IPS-18a (cell line): ENCODE measurements at regions not wholly inside any gene's neighbourhood (a gene's known extent, or its start where the extent isn't known, plus 50 kb on each side); places are given as distances from the start of the nearest gene placed in this dataset.

Experiments
- H3K27ac ChIP-seq: one replicate; pipeline ENCODE4 v1.5.1; 2013; ENCODE audit warnings: low read length
- H3K27me3 ChIP-seq: one replicate; pipeline ENCODE4 v1.6.1; 2013; ENCODE audit warnings: mild to moderate bottlenecking, low read length; ENCODE audit not compliant: control insufficient read depth, insufficient read depth
- H3K36me3 ChIP-seq: one replicate; pipeline ENCODE4 v1.6.1; 2013; ENCODE audit warnings: low read depth, low read length; ENCODE audit not compliant: control insufficient read depth
- H3K4me1 ChIP-seq: one replicate; pipeline ENCODE4 v1.6.1; 2013; ENCODE audit warnings: low read depth, low read length; ENCODE audit not compliant: control insufficient read depth
- H3K4me3 ChIP-seq: one replicate; pipeline ENCODE4 v1.5.1; 2013; ENCODE audit warnings: low read length
- H3K9ac ChIP-seq: one replicate; pipeline ENCODE4 v1.6.1; 2013; ENCODE audit warnings: mild to moderate bottlenecking, low read length, moderate library complexity
- H3K9me3 ChIP-seq: one replicate; pipeline ENCODE4 v1.6.1; 2013; ENCODE audit warnings: low read depth, low read length; ENCODE audit not compliant: control insufficient read depth

- Histone ChIP-seq H3K9ac (no peak overlapping the region), H3K9me3 (no peaks in the 10 kb centered on the region), H3K27me3 (peaks cover 29% of the 10 kb centered on the region), H3K27ac (no peak overlapping the region), H3K4me1 (peaks cover 40% of the 10 kb centered on the region), H3K36me3 (no peaks in the 10 kb centered on the region), H3K4me3 (no peak overlapping the region)
These were observed 299.6 kb upstream of the SP4 start for GRCh38 chr7:21128062-21128817.

- H3K27me3 ChIP-seq: no peaks in the 10 kb centered on the region
- H3K9me3 ChIP-seq: no peaks in the 10 kb centered on the region
- peaks cover 14% of the 10 kb centered on the region for H3K4me1 ChIP-seq
- H3K4me3 ChIP-seq: no peak overlapping the region
- no peak overlapping the region for H3K9ac ChIP-seq
- H3K27ac ChIP-seq: no peak overlapping the region
- H3K36me3 ChIP-seq: no peaks in the 10 kb centered on the region
These were observed 296.0 kb upstream of the SP4 start for GRCh38 chr7:21131897-21132296.

- Histone ChIP-seq H3K4me3 (no peak overlapping the region), H3K9me3 (no peaks in the 10 kb centered on the region), H3K27me3 (no peaks in the 10 kb centered on the region), H3K4me1 (no peaks in the 10 kb centered on the region), H3K9ac (no peak overlapping the region), H3K36me3 (no peaks in the 10 kb centered on the region), H3K27ac (no peak overlapping the region)
These were observed 293.3 kb upstream of the SP4 start for GRCh38 chr7:21134631-21135030.

- no peaks in the 10 kb centered on the region for H3K9me3 ChIP-seq
- no peak overlapping the region for H3K27ac ChIP-seq
- H3K4me1 ChIP-seq: no peaks in the 10 kb centered on the region
- no peak overlapping the region for H3K4me3 ChIP-seq
- H3K9ac ChIP-seq: no peak overlapping the region
- no peaks in the 10 kb centered on the region for H3K27me3 ChIP-seq
- no peaks in the 10 kb centered on the region for H3K36me3 ChIP-seq
These were observed 292.4 kb upstream of the SP4 start for GRCh38 chr7:21135437-21135836.

GRCh38 chr7:21137640-21138039 lies 290.2 kb upstream of the SP4 start:
- Histone ChIP-seq H3K27me3 (no peaks in the 10 kb centered on the region), H3K27ac (no peak overlapping the region), H3K36me3 (no peaks in the 10 kb centered on the region), H3K9ac (no peak overlapping the region), H3K4me1 (no peaks in the 10 kb centered on the region), H3K4me3 (no peak overlapping the region), H3K9me3 (no peaks in the 10 kb centered on the region)

GRCh38 chr7:21140622-21141021 lies 287.3 kb upstream of the SP4 start:
- Histone ChIP-seq H3K9ac (no peak overlapping the region), H3K27me3 (no peaks in the 10 kb centered on the region), H3K27ac (no peak overlapping the region), H3K36me3 (no peaks in the 10 kb centered on the region), H3K9me3 (no peaks in the 10 kb centered on the region), H3K4me1 (no peaks in the 10 kb centered on the region), H3K4me3 (no peak overlapping the region)

- H3K9me3 ChIP-seq: no peaks in the 10 kb centered on the region
- H3K4me1 ChIP-seq: no peaks in the 10 kb centered on the region
- no peak overlapping the region for H3K9ac ChIP-seq
- no peak overlapping the region for H3K4me3 ChIP-seq
- H3K27me3 ChIP-seq: no peaks in the 10 kb centered on the region
- H3K27ac ChIP-seq: no peak overlapping the region
- H3K36me3 ChIP-seq: no peaks in the 10 kb centered on the region
These were observed 286.4 kb upstream of the SP4 start for GRCh38 chr7:21141476-21141875.

- no peaks in the 10 kb centered on the region for H3K27me3 ChIP-seq
- H3K27ac ChIP-seq: no peak overlapping the region
- no peaks in the 10 kb centered on the region for H3K36me3 ChIP-seq
- H3K9me3 ChIP-seq: no peaks in the 10 kb centered on the region
- H3K4me1 ChIP-seq: no peaks in the 10 kb centered on the region
- no peak overlapping the region for H3K9ac ChIP-seq
- no peak overlapping the region for H3K4me3 ChIP-seq
These were observed 285.8 kb upstream of the SP4 start for GRCh38 chr7:21142081-21142480.

- Histone ChIP-seq H3K27me3 (no peaks in the 10 kb centered on the region), H3K4me3 (no peak overlapping the region), H3K9ac (no peak overlapping the region), H3K4me1 (no peaks in the 10 kb centered on the region), H3K36me3 (no peaks in the 10 kb centered on the region), H3K27ac (no peak overlapping the region), H3K9me3 (no peaks in the 10 kb centered on the region)
These were observed 281.1 kb upstream of the SP4 start for GRCh38 chr7:21146642-21147423.

GRCh38 chr7:21149809-21150208 lies 278.1 kb upstream of the SP4 start:
- no peak overlapping the region for H3K27ac ChIP-seq
- no peaks in the 10 kb centered on the region for H3K27me3 ChIP-seq
- no peak overlapping the region for H3K4me3 ChIP-seq
- H3K36me3 ChIP-seq: no peaks in the 10 kb centered on the region
- H3K9me3 ChIP-seq: no peaks in the 10 kb centered on the region
- H3K4me1 ChIP-seq: no peaks in the 10 kb centered on the region
- H3K9ac ChIP-seq: no peak overlapping the region

GRCh38 chr7:21154614-21155013 lies 273.3 kb upstream of the SP4 start:
- Histone ChIP-seq H3K9me3 (no peaks in the 10 kb centered on the region), H3K27me3 (no peaks in the 10 kb centered on the region), H3K4me3 (no peak overlapping the region), H3K36me3 (no peaks in the 10 kb centered on the region), H3K9ac (no peak overlapping the region), H3K4me1 (no peaks in the 10 kb centered on the region), H3K27ac (no peak overlapping the region)

GRCh38 chr7:21159506-21159905 lies 268.4 kb upstream of the SP4 start:
- Histone ChIP-seq H3K4me3 (no peak overlapping the region), H3K27me3 (no peaks in the 10 kb centered on the region), H3K4me1 (no peaks in the 10 kb centered on the region), H3K9me3 (no peaks in the 10 kb centered on the region), H3K9ac (no peak overlapping the region), H3K27ac (no peak overlapping the region), H3K36me3 (no peaks in the 10 kb centered on the region)
